GM19043 (cell line): ENCODE measurements at regions not wholly inside any gene's neighbourhood (a gene's known extent, or its start where the extent isn't known, plus 50 kb on each side); places are given as distances from the start of the nearest gene placed in this dataset.
"Not testable (repeated sequence)": the region's sequence is repeated elsewhere in the genome, so short reads cannot be mapped to it uniquely, and the experiment has no call there.

ENCODE experiments used
- ATAC-seq: cut with Tn5 transposase; IDR thresholded peaks from one replicate; pipeline ENCODE4 v1.9.1; 2021; ENCODE audit warnings: low read depth; ENCODE audit not compliant: unreplicated experiment

DNA sequence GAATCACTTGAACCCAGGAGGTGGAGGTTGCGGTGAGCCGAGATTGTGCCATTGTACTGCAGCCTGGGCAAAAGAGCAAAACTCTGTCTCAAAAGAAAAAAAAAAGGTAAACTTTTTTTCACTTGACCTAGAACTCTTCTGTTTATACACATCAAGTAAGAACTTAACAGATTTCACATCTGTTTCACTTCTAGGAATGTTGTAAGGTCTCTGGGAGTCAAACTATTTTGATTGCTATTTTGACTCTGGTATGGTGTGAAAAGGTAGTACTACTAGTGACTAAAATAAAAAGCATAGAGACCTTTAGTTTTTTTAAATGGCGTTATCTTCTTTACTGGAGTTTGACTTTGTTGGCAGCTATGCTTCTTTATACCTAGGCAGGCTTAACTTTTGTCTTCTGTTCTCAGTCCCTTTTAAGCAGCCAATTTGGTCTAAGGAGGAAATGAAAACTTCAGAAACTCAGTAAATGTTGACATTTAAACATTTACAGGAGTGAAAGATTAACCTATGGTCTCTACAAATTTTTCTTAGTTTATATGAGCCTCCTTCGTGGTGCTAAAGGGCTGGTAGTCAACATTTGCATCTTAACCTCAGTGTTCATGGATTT, 84.7 kb downstream of the METTL2B start:
- ATAC-seq: peak; percentile 82

DNA sequence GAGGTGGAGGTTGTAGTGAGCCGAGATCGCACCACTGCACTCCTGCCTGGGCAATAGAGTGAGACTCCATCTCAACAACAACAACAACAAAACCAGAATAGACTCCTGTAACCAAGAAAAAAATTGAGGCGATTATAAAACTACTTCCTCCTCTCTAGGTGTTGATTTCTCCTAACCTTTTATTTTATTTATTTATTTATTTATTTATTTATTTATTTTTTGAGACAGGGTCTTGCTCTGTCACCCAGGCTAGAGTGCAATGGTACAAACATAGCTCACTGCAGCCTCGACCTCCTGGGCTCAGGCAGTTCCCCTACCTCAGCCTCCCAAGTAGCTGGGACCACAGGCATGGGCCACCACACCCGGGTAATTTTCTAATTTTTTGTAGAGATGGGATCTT, 86.2 kb downstream of the METTL2B start:
- not testable (repeated sequence) for ATAC-seq

DNA sequence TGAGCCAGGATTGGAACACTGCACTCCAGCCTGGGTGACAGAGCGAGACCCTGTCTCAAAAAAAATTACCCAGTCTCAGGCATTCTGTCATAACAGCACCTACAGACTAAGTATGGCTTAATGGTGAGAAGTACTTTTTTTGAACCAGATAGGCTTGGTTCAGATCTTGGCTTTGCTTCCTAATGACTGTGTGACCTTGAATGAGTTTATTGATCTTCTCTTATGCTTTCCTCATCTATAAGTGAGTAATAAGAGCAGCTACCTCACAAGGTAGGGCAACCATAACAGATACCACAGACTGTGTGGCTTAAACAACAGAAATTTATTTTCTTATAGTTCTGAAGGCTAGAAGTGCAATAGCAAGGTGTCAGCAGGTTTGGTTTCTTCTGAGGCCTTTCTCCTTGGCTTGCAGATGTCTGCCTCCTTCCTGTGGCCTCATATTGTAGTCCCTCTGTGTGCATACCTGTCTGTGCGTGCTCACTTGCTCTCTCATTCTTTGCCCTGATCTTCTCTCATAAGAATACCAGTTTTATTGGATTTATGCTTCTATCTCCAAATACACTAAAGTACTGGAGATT, 87.7 kb downstream of the METTL2B start:
- ATAC-seq: not testable (repeated sequence)

DNA sequence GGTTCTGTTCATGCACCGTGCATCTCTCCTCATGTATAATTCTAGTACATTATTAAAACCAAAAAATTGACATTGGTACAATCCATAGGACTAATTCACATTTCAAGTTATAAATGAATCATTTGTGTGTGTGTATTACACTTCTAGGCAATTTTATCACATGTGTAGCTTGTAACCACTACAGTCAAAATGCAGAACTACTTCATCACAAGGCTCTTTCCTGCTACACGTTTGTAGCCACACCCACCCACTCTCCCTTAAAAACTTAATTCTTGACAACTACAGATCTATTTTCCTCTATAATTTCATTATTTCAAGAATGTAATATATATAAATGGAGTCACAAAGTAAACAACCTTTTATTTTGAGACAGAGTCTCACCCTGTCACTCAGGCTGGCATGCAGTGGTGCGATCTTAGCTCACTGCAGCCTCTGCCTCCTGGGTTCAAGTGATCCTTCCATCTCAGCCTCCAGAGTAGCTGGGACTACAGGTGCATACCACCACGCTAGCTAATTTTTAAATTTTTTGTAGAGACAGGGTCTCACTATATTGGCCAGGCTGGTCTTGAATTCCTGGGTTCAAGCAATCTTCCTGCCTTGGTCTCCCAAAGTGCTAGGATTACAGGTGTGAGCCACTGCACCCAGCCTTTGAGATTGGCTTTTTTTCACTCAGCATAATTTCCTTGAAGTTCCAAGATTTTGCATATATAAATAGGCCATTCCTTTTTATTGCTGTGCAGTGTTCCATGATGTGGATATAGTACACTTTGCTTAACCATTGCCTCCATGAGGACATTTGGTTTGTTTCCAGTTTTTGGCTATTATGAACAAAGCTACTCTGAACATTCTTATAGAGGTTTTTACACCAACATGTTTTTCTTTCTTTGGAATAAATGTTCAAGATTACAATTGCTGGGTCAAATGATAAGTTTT, 88.7 kb downstream of the METTL2B start:
- not testable (repeated sequence) for ATAC-seq

DNA sequence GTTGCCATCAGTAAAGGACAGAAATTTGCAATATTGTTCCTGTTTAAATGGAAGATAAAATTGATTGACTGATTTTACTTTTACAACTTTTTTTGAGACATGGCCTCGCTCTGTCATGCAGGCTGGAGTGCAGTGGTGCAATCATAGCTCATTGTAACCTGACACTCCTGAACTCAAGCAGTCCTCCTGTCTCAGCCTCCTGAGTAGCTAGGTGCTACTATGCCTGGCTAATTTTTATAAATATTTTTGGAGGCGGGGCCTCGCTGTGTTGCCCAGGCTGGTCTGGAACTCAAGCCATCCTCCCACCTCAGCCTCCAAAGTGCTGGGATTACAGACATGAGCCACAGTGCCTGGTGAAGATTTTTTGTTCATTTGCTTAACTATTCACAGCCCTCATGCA, 96.8 kb upstream of the GARIN1A start:
- ATAC-seq: not testable (repeated sequence)

DNA sequence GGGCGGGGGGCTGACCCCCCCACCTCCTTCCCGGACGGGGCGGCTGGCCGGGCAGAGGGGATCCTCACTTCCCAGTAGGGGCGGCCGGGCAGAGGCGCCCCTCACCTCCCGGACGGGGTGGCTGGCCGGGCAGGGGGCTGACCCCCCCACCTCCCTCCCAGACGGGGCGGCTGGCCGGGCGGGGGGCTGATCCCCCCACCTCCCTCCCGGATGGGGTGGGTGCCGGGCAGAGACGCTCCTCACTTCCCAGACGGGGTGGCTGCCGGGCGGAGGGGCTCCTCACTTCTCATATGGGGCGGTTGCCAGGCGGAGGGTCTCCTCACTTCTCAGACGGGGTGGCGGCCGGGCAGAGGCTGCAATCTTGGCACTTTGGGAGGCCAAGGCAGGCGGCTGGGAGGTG, 95.1 kb upstream of the GARIN1A start:
- ATAC-seq: not testable (repeated sequence)

DNA sequence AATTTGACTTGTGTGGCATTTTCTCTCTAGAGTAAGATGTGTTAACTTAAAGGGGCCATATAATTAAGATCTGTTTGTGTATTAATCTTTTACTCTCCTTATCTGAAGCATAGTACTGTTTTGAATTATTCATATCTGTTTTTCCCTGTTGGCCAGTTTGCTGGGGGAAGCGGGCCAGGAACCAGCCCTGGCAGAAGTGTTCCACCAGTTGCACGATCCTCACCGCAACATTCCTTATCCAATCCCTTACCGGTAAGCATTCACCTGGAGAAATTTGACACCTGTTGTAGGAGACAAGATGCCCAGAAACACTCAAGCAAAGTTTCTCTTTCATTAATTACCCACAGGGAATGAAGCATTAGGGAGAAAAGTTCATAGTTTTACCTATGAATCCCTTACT, 92.2 kb upstream of the GARIN1A start:
- not testable (repeated sequence) for ATAC-seq

DNA sequence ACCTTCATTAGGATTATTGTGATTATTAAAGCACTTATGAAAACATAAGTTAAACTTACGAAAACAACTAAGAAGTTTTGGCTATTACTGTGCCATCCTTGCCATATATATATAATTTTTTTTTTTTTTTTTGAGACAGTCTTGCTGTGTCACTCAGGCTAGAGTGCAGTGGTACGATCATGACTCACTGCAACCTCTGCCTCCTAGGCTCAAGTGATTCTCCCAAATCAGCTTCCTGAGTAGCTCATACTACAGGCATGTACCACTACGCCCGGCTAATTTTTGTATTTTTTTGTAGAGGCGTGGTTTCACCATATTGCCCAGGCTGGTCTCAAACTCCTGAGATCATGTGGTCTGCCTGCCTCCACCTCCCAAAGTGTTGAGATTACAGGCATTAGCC, 91.0 kb upstream of the GARIN1A start:
- ATAC-seq: not testable (repeated sequence)

DNA sequence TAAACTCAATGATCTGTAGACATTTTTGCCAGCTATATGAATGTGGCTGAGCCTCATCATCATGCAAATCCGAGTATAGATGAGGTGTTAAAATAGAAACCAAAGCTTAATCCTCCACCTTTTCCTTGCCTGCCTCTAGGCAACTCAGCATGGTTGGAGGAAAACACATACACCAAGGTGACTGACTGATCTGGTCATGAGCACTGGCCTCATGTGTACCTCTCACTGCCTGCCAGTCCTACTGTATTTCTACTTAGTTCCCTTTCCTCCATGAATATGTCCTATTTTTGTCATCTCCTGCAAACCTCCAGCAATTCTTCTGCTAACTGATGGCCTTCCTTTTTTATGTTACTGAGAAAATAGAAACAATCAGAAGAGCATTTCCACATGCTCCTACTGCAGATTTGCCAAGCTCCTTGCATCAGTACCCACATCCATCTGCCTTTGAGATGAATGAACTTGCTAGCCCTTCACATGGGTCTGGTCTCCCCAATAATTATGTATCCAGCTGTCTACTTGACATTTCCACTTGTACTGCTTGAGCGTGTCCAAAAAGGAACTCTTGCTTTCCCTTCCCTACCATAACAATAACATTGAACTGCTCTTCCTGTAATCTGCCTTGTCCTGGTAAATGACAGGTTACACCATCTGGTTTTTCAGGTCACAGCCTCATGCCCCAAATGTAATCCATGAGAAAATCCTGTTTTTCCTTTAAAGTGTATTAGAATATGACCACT, 90.1 kb upstream of the GARIN1A start:
- not testable (repeated sequence) for ATAC-seq

DNA sequence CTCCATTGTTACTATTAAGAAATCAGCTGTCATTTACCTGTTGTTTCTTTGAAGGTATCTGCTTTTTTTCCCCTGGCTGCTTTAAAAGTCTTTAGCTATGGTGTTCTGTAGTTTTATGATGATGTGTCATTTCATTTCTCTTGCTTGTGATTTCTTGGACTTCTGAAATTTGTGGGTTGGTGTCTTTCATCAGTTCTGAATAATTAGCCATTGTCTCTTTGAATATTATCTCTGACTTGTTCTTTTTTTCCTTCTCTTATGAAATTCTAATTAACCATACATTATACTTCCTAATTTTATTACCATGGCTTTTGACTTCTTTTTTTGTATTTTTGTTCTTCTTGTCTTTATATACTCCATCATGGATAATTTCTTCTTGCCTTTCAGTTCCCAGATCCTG, 85.4 kb upstream of the GARIN1A start:
- ATAC-seq: not testable (repeated sequence)

DNA sequence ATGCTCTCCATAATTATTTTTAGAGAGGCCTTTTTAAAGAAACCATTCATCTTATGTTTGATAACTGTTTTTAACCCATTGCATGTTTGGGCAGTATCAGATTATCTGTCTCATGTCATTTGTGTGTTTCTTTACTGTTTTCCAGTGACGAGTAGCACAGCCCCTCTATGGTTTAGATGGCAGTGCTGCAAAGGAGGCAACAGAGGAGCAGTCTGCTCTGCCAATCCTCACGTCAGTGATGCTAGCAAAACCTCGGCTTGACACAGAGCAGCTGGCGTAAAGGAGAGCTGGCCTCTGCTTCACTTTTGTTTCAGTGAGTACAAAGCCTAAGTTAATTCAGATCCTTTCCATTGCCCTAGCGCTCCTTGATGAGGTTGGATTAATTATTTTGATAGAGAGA, 80.4 kb upstream of the GARIN1A start:
- ATAC-seq: no peak

DNA sequence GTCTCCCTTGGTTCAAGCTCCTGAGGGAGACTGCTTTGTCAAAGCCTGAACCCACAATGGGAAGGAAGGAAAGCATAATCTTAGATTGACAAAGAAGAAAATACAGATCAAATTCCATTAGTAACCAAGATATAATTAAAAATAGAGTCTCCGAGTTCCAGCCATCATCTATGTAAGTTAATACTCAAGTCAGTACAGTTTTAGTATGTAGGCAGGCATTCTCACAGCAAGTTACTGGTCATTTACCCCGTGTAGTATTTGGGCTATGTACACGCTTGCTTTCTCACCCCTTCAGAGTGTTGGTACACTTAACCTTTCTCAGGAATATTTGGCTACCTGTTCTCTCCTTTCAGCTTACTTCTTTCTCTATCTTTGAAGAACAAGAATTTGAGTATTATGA, 79.9 kb upstream of the GARIN1A start:
- ATAC-seq: not testable (repeated sequence)

DNA sequence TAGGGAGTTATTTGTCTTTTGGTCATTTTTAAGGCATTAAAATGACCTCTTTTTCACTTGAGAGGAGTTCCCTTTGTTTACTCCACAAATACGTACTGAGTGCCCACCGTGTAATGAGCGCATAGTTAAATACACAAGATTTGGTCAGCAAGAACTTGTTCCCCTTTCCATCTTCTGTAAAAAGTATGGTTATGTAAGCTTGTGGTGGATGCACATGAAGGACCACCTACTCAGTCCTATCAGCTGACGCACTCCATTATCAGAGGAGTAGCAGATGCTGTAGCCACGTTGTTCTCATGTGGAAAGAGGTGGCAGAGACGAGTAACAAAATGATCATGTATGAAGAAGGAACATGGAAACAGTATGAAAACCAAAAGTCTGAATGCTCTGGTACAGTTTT, 78.0 kb upstream of the GARIN1A start:
- ATAC-seq: not testable (repeated sequence)

DNA sequence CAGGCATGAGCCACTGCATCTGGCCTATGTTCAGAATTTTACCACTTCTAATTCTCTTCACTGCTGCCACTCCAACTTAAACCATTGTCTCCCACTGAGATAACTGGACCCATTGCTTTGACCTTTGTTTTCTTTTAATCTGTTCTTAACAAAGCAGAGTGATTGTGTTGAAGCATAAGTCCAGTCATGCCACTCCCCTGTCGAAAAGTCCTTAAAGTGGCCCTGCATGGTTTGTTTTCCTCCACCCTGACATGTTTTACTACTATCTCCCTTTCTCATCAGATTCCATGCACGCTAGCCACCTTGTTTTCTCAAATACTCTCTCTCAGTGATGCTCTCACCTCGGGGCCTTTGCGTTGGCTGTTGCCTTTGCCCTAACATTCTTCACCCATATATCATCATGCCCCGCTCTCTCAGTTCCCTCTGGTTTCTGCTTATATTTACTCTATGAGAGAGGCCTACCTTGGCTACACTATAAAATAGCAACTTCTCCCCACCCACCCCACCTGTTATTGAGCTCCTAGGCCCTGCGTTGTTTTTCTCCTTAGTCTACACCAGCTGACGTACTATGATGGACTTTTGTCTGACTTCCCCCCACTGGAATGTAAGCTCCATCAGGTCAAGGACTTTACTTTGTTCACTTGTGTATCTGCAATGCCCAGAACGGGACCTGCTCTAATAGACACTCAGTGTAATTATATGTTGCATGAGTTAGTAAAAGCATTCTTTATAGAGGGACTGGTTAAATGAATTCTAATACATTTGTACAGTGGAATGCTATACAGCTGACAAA, 75.6 kb upstream of the GARIN1A start:
- ATAC-seq: not testable (repeated sequence)

DNA sequence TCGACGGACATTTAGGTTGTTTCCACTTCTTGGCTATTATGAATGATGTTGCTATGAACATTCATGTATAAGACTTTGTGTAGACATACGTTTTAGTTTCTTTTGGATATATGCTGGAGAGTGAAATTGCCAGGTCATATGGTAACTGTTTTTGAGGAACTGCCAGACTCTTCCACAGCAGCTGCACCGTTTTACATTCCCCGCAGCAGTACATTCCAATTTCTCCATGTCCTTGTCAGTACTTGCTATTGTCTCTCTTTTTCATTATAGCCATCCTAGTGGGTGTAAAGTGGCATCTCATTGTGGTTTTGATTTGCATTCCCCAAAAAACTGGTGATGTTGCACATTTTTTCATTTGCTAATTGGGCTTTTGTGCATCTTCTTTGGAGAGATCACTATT, 73.1 kb upstream of the GARIN1A start:
- not testable (repeated sequence) for ATAC-seq

DNA sequence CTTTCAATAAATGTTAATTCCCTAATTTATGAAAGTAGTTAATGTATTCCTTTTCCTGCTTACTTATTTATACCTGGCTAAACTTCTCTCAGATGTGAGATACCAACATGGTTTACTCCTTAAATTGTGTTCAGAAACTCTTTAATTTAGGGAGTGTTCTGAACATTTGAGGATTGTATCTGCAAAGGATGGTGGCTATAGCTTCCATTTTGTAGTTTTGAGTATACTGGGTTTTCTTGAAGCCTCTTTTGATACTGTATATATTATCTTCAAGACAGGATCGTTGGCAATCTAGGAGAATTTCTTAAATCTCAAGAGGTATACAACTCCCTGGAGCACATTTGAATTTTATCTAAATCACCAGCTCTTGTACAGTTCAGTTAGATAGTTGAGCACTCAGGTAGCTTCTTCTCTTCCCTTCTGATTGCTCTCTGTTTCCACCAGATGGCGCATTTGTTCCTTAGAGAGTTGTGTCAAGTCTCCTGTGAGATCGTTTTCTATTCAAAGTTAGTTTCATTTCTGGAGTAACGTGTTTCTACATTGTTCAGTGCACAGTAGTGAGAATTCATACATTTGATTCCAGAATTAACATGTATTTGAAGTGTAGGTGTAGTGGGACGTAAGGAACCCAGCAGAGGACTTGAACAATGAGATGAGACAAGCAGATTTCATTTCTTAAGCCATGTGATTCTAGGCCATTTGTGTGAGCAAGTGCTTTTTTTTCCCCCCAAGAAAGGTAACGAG, 63.2 kb upstream of the GARIN1A start:
- ATAC-seq: peak; percentile 92

DNA sequence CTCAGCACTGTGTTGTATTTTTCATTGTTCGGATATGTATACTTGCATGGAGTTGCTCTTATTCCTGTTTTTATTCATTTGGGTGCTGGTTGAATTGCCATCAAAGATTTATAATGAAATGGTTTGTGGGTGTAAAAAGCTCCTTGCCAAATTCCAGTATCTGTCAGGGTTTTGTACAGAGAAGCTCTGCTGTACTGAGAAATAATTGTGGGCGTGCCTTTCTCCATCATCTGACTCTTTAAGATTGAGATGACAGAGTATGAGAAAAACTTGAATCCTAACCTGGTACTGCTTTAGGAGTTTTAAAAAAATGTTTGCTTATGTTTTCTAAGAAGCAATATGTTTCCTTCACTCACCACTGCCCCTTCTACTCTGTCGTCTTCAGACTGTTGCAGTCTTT, 58.7 kb upstream of the GARIN1A start:
- not testable (repeated sequence) for ATAC-seq

DNA sequence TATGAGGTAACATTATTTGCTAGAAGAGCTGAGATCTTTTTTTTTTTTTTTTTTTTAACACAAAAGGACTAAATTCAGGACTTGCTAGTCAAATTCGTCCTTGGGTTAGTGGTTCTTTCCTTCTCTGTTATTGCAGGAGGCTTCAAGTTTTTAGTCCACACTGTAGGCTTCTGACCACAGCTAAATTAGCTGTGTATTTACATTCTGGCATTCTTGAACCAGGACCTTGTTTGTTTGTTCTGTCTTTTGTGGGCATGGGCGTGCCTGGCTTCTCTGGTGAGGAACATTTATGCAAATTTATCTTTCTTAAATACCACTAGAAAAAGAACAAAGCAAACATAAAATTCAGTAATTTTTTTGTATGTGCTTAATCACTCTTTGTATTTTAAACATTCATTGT, 57.3 kb upstream of the GARIN1A start:
- not testable (repeated sequence) for ATAC-seq

DNA sequence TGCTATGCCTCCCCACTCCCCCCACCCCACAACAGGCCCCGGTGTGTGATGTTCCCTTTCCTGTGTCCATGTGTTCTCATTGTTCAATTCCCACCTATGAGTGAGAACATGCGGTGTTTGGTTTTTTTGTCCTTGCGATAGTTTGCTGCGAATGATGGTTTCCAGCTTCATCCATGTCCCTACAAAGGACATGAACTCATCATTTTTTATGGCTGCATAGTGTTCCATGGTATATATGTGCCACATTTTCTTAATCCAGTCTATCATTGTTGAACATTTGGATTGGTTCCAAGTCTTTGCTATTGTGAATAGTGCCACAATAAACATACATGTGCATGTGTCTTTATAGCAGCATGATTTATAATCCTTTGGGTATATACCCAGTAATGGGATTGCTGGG, 55.3 kb upstream of the GARIN1A start:
- ATAC-seq: not testable (repeated sequence)
